HS-5 (cell line): ENCODE measurements at regions not wholly inside any gene's neighbourhood (a gene's known extent, or its start where the extent isn't known, plus 50 kb on each side); places are given as distances from the start of the nearest gene placed in this dataset.
"Not testable (repeated sequence)": the region's sequence is repeated elsewhere in the genome, so short reads cannot be mapped to it uniquely, and the experiment has no call there.

ENCODE experiments used
- DNase-seq: peaks from one replicate; pipeline ENCODE4 v3.0.0-alpha.2; 2012; ENCODE audit warnings: low read depth

GRCh38 chr16:13471036-13471435 is 448.9 kb upstream of the ERCC4 start:
- no peak for DNase-seq

GRCh38 chr16:13478991-13479390 is 441.0 kb upstream of the ERCC4 start:
- no peak for DNase-seq

GRCh38 chr16:13479549-13479948 is 440.4 kb upstream of the ERCC4 start:
- no peak for DNase-seq

- no peak for DNase-seq
These were observed 439.2 kb upstream of the ERCC4 start for GRCh38 chr16:13480801-13481200.

GRCh38 chr16:13483121-13483520 is 436.8 kb upstream of the ERCC4 start:
- DNase-seq, result no peak

- not testable (repeated sequence) for DNase-seq
These were observed 430.5 kb upstream of the ERCC4 start for GRCh38 chr16:13489416-13489815.

- DNase-seq, result no peak
These were observed 427.9 kb upstream of the ERCC4 start for GRCh38 chr16:13492046-13492445.

- no peak for DNase-seq
These were observed 415.9 kb upstream of the ERCC4 start for GRCh38 chr16:13503960-13504635.

GRCh38 chr16:13507530-13507929 is 412.4 kb upstream of the ERCC4 start:
- DNase-seq, result no peak

GRCh38 chr16:13510425-13511151 is 409.4 kb upstream of the ERCC4 start:
- DNase-seq, result no peak

- no peak for DNase-seq
These were observed 402.1 kb upstream of the ERCC4 start for GRCh38 chr16:13517841-13518240.

- DNase-seq, result no peak
These were observed 400.1 kb upstream of the ERCC4 start for GRCh38 chr16:13519871-13520270.

- DNase-seq, result no peak
These were observed 398.6 kb upstream of the ERCC4 start for GRCh38 chr16:13521356-13521755.

- DNase-seq, result no peak
These were observed 392.6 kb upstream of the ERCC4 start for GRCh38 chr16:13527332-13527731.

- no peak for DNase-seq
These were observed 391.3 kb upstream of the ERCC4 start for GRCh38 chr16:13528691-13529090.

- DNase-seq, result no peak
These were observed 390.6 kb upstream of the ERCC4 start for GRCh38 chr16:13529193-13529982.

- DNase-seq, result no peak
These were observed 379.2 kb upstream of the ERCC4 start for GRCh38 chr16:13540771-13541170.

GRCh38 chr16:13542284-13542683 is 377.7 kb upstream of the ERCC4 start:
- no peak for DNase-seq

- no peak for DNase-seq
These were observed 376.1 kb upstream of the ERCC4 start for GRCh38 chr16:13543850-13544249.

GRCh38 chr16:13545271-13545670 is 374.7 kb upstream of the ERCC4 start:
- DNase-seq, result no peak

GRCh38 chr16:13550254-13550653 is 369.7 kb upstream of the ERCC4 start:
- no peak for DNase-seq

- DNase-seq, result no peak
These were observed 367.6 kb upstream of the ERCC4 start for GRCh38 chr16:13552062-13552959.
